Fibroblast of the aortic adventitia (primary cell): ENCODE measurements at regions not wholly inside any gene's neighbourhood (a gene's known extent, or its start where the extent isn't known, plus 50 kb on each side); places are given as distances from the start of the nearest gene placed in this dataset.
A peak's percentile ranks its signal among the peaks of the same experiment; 100 is the strongest.

ENCODE experiments used
- DNase-seq: peaks from one replicate; pipeline ENCODE4 v3.0.0-alpha.2; 2010; ENCODE audit warnings: low read depth
- H3K4me3 ChIP-seq: 2 replicates; pipeline ENCODE4 v1.5.1; 2011; ENCODE audit warnings: low read depth, mild to moderate bottlenecking, control low read depth, low read length, moderate library complexity
- CTCF ChIP-seq: IDR thresholded peaks from 2 replicates; pipeline ENCODE4 v1.5.1; 2011; ENCODE audit warnings: mild to moderate bottlenecking, low read length, control low read depth, inconsistent platforms; ENCODE audit not compliant: insufficient read depth

- no peak overlapping the region for H3K4me3 ChIP-seq
- TF ChIP-seq CTCF = no peak
- no peak for DNase-seq
Observed at GRCh38 chr4:138013625-138014024, 228.5 kb downstream of the SLC7A11 start.

- no peak for DNase-seq
- no peak for TF ChIP-seq CTCF
- no peak overlapping the region for H3K4me3 ChIP-seq
Observed at GRCh38 chr4:138010639-138011038, 231.5 kb downstream of the SLC7A11 start.

GRCh38 chr4:138007572-138007971, 234.6 kb downstream of the SLC7A11 start:
- DNase-seq = peak; percentile 9
- TF ChIP-seq CTCF = peak; percentile 55
- H3K4me3 ChIP-seq = no peak overlapping the region

- DNase-seq = no peak
- H3K4me3 ChIP-seq = no peak overlapping the region
- TF ChIP-seq CTCF = no peak
Observed at GRCh38 chr4:138005486-138005885, 236.7 kb downstream of the SLC7A11 start.

- no peak for TF ChIP-seq CTCF
- peak; percentile 46 for DNase-seq
- no peak overlapping the region for H3K4me3 ChIP-seq
Observed at GRCh38 chr4:138003248-138003647, 238.9 kb downstream of the SLC7A11 start.

GRCh38 chr4:137998666-137999429, 243.3 kb downstream of the SLC7A11 start:
- TF ChIP-seq CTCF = no peak

GRCh38 chr4:137997496-137997895, 244.7 kb downstream of the SLC7A11 start:
- no peak overlapping the region for H3K4me3 ChIP-seq
- no peak for DNase-seq
- no peak for TF ChIP-seq CTCF

More at GRCh38 chr4:137998666-137999429, 243.3 kb downstream of the SLC7A11 start:
- peak; percentile 71 for DNase-seq
- no peak overlapping the region for H3K4me3 ChIP-seq
